NCI-H226 (cell line): ENCODE measurements at regions not wholly inside any gene's neighbourhood (a gene's known extent, or its start where the extent isn't known, plus 50 kb on each side); places are given as distances from the start of the nearest gene placed in this dataset.
"Not testable (repeated sequence)": the region's sequence is repeated elsewhere in the genome, so short reads cannot be mapped to it uniquely, and the experiment has no call there.

Experiments
- DNase-seq: peaks from one replicate; pipeline ENCODE4 v3.0.0-alpha.2; 2015

DNA sequence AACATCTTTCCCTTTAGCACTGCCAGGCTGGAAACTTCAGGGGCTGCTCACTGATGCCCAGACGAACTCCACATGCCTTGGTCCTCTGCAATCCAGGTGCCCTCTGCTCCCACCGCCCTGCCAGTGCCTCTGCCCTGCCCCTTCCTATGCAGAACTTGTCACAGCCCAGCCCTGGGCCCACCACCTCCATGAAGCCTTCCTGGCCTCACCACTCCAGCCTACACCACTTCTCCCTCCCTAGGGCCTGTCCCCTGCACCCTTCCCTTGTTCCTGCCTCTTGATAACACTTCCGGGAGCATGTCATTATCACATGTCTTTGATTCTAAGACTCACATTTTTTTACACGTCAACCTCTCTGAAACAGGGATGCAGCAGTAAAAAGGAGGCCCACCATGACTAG is 627.2 kb downstream of the UQCRFS1 start:
- DNase-seq, result no peak

DNA sequence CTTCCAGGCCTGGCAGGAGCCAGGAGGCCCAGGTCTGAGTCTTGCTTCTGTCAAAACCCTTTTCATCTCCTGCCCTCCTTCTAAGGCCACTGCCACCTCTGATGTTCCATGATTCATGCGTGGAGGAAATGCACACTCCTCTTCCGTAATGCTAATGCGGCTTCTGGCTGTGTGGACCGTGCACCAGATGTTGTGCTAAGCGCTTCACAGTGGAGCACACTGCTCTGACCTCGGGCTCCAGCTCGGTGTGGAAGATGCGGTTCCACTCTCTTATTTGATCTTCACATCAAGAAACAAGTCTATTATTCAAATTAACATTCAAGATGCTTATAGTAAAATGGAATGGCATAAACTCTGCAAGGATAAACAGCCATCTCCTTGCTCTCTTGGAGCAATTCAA is 629.2 kb downstream of the UQCRFS1 start:
- DNase-seq, result no peak

DNA sequence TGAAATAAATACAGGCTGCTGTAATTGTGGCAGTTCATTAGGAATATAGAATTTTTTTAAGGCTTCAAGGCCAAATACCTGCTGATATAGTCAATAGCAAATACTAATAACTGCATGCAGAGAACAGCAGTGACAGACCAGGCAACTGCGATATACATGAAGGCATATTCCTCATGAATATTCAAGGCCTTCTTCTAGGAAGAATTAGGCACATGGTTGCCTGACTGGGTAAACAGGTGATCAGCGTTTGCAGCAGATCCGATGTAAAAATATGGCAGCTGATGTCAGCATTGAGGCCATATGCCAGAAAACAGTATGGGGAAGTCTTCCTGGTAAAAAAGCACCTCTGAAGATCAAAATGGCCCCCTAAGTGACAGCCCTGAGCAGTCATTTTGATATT is 629.7 kb downstream of the UQCRFS1 start:
- no peak for DNase-seq

DNA sequence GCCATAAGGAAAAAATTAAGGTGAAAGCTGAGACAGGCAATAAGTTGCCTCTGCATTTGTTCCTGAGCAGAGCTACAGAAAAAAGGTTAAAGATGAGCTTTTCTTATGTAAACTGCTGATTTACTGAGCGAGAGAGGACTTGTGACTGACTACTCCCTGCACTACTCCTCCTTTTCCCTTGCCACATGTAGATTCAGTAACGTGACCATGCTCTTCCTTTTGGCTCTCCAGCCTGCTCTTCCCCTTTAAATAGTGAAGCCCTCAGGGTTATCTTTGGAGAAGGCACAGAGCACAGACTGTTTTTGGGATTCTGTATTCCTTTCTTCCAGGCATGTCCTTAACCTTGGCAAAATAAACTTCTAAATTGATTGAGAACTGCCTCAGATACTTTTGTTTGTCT is 630.2 kb downstream of the UQCRFS1 start:
- no peak for DNase-seq

DNA sequence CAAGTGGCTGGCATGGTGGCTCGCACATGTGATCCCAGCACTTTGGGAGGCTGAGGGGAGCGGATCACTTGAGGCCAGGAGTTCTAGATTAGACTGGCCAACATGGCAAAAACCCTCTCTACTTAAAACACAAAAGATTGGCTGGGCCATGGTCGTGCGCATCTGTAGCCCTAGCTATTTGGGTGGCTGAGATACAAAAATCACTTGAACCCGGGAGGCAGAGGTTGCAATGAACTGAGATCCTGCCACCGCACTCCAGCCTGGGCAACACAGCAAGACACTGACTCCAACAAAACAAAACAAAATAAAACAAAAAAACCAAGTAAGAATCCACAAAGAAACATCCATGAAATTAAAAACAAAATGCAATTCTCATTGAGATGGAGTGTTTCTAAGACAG is 630.6 kb downstream of the UQCRFS1 start:
- no peak for DNase-seq

DNA sequence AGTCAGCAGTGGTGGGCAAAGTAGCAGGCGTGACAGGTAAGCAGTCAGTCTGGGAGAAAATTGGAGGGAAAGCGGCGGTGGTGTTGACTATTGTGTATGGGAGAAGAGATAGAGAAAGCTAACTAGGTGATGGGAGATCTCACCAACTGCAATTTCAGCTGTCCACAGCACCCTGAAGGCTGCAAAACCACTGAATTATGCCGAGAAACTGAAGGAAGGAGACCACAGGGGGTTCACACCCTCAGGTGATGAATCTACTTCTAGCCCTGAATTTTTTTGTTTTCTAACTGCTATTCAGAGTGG is 631.5 kb downstream of the UQCRFS1 start:
- DNase-seq, result no peak

DNA sequence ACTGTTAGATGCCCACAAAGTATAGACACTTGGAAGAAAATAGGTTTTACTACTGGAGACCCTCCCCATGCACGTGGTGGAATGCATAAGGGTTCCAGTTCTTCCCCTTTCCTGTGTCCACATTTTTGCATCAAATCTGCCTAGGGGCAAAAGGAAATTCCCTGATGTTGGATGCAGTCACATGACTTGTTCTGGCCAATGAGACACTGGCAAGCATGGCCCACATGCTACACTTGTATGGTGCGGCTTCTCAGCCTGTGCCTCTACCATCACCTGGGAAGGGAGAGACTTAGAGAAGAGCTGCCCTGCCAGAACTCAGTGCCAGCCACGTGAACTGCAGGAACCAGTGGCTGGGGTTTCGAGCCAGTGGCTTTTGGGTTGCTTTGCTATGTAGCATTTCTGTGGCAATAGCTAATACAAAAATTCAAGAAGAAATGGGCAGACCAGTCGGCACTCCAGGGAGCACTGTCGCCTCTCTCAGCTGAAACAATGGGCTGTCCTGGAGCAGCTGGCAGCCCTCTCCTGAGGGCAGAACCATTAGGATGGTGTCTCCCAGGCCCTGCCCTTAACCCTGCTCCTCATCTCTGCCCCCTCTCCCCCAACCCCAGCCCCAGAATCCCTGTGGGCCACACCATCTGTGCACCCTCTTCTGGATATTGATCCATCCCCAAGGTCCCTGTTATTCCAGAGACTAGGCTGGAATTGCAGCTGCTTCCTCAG is 634.0 kb downstream of the UQCRFS1 start:
- DNase-seq, result no peak

DNA sequence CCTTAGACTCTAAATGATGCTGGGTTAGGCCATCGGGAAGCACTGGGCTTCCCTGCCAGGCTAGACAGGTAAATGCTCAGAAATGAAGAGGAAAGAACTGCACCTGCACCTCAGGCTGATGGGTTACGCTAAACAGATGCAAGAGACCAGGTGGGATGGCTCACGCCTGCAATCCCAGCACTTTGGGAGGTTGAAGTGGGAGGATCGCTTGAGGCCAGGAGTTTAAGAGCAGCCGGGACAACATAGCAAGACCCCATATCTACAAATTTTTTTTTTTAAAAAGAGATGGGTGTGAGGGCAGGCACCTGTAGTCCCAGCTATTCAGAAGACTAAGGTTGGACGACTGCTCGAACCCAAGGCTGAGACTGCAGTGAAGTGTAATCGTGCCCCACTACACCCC is 634.7 kb downstream of the UQCRFS1 start:
- no peak for DNase-seq

DNA sequence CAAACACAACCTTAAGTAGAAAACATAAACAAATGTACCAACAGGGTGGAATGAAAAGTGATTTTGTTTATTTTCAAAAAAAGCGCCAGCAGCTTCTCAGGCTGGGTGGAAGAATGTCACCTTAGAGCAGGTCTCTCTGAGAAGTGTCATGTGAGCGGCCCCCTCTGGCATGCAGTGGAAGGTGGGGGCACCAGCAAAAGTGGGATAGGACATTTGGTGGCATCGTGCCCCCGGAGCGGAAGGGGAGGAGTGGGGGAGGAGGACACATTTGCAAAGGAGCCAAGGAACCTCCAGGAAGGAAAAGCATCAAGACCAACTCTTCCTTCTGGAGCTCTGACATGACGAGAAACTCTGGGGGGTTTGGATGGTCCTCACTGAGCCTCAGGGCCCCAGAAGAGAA is 635.3 kb downstream of the UQCRFS1 start:
- DNase-seq, result no peak

DNA sequence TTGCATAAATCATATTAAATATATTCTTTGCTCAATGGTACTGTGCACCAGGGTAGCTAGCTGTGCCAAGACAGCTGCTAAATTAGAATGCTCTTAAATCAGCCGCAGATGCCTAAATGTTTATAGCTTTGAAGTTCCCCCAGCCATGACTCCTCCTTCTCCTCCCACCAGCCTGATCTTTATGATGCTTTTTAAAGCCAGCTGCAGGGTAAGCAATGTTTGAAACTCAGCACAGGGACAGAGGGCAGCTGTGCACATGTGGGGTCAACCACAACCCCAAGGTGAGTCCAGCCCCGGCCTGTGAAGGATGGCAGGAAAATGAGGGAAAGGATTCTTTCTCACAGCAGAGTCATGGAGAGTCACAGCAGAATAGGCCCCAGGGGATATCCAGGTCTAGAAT is 635.7 kb downstream of the UQCRFS1 start:
- no peak for DNase-seq

DNA sequence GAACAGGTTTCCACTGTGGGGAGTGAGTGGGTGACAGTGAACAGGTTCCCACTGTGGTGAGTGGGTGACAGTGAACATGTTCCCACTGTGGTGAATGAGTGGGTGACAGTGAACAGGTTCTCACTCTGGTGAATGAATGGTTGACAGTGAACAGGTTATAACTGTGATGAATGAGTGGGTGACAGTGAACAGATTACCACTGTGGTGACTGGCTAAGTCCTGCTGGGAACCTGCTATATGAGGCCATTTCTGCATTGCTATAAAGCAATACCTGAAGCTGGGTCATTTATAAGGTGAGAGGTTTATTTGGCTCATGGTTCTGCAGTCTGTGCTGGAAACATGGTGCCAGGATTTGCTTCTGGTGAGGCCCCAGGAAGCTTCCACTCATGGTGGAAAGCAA is 637.1 kb downstream of the UQCRFS1 start:
- DNase-seq, result no peak

DNA sequence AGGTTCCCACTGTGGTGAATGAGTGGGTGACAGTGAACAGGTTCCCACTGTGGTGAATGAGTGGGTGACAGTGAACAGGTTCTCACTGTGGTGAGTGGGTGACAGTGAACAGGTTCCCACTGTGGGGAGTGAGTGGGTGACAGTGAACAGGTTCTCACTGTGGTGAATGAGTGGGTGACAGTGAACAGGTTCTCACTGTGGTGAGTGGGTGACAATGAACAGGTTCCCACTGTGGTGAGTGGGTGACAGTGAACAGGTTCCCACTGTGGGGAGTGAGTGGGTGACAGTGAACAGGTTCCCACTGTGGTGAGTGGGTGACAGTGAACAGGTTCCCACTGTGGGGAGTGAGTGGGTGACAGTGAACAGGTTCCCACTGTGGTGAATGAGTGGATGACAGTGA is 637.6 kb downstream of the UQCRFS1 start:
- not testable (repeated sequence) for DNase-seq

DNA sequence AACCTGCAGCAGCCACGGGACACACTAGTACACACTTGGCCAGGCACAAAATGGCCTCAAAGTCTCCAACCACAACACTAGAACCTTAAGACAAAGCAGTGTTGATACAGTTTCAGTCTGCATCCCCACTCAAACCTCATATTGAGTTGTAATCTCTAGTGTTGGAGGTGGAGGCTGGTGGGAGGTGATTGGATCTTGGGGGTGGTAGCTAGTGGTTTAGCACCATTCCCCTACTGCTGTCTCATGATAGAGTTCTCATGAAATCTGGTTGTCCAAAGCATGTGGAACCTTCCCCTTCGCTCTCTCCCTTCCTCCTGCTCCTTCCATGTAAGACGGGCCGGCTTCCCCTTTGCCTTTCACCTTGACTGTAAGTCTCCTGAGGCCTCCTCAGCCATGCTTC is 638.7 kb downstream of the UQCRFS1 start:
- no peak for DNase-seq

DNA sequence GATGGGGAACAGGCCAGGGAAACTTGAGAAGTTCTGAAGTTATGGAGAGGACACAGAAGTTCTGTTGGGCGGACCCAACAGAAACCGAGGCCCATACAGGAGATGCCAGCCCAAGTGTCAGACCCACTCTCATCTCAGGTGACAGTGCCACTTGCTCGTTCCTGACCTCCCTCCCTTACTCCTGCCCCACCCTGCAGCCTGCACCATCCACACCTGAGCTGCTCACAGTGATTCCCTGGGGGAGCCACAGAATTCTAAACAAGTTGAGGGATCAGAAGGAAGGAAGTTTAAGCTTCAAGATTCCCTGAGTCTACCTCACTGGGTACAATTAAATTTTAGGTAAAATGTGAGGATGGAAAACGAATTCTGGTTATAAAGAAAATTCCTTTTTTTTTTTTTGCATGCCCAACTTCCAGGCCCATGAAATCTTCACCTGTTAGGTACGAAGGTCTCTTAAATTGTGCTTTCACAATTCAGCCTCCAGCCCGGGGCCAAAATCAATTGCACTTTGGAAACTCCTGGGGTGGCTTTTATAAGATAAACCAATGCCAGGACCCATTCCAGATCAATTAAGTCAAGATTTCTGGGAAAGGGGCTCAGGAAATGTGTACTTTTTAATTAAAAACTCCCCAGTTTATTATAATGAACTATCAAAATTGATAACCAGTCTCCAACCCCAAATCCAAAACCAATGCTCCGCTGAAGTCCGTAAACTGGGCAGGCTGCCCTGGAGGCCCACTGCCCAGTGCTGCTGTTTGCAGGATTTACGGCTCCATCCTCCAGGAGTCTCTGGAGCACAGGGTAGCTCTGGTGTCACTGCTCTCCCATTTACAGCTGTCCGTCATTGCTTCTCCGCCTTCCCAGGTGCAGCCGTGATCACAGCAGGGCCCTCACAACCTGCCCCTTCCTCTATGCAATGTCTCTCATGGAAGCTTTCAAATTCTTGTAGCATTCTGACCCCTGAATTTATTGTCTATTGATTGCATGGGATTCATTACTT is 643.5 kb downstream of the UQCRFS1 start:
- DNase-seq, result no peak

DNA sequence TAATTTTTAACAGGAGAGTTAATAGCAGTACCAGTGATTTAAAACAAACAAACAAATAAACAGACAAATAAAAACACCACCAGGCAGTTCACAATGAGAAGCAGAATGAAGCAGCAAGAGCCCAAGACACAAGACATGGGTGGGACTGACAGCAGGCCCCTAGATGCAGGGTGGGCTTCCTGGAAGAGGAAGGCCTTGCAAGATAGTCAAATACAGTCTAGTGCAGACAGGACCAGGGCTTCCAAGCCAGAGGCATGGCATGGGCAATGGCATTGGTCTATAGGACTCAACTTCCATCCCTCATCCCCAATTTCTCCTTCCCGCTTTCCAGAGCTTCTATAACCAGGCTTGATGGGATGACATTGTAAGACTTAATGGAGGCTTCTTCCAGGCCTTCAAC is 645.1 kb downstream of the UQCRFS1 start:
- DNase-seq, result no peak

DNA sequence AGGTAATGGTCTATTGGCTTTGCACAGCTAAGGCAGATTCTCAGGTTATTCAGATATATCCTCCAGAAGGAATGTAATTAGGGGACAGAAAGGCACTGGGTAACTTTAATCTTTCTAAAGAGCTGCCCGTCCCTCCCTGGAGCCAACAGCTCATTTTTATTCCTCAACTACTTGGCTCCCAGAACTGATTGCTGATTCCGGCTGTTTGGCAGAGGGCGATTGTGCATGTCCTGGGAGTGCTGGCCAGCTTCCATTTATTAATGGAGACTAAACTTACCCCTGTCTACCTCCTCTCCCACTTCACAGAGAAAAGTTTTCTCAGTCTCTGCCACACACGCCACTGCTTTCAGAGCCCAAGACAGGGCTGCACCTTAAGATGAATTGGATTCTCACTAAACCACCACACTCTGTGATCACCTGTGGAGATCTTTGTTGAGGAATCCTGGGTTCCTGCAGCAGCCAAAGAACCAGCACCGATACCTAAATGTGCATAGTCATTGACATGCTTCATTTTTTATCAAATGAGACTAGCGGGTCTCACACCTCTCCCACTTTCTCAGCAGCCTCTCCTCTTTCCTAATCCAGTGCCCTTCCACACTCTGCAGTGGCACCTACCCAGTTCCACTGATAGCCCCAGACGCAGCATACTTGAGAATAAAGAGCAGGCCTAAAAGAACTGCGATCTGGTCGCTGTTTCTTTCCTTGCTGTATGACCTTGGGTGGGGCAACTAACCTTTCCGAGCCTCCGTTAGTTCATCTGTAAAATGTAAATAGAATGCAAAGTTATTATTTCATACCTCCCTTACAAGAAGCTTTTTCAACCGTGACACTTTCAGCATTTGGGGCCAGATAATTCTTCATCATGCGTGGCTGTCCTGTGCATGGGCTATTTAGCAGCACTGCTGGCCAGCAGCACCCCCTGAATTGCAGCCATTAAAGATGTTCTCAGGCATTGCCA is 648.7 kb downstream of the UQCRFS1 start:
- no peak for DNase-seq

DNA sequence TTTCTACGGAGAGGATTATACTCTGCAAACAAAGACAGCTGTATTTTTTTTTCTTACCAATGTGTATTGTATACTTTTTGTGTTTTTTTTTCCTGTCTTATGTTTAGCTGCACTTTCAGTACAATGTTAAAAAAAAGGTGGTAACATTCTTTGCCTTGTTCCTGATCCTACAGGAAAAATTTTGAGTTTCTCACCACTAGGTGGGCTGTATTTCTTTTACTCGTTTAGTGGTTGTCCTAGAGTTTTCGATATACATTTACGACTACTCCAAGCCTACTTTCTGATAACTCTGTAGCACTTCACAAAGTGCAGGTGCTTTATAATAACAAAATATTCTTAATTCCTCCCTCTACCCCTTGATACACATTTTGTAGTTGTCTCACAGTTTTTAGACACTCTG is 652.2 kb downstream of the UQCRFS1 start:
- DNase-seq, result no peak

DNA sequence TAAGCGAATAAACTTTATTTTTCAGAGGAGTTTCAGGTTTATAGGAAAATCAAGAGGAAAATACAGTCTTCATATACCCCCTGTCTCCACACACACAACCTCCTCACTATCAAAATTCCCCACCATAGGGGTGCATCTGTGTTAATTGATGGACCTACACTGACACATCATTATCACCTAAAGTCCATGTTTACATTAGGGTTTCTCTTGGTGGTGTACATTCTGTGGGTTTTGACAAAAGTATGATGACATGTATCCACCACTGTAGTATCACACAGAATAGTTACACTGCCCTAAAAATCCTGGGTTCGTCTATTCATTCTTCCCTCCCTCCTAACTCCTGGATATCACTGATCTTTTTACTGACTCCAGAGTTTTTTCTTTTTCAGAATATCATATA is 654.2 kb downstream of the UQCRFS1 start:
- no peak for DNase-seq

DNA sequence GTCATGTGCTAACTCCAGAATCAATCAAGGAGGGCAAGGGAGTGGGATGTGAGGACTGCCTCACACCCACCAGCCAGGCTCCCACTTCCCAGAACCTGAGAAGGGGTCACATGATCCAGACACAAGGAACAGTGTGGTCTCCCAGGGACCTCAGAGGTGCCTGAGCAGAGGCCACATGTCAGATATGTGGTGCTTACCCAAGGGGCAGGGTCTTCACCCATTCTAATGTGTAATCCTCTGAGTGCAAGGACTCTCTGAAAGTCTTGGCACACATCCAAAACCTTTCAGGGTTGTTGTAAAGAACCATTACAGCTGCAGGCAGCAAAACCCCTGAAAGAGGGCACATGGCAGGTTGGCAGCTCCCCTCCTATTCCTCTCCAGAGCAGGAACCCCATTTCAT is 656.6 kb downstream of the UQCRFS1 start:
- no peak for DNase-seq

DNA sequence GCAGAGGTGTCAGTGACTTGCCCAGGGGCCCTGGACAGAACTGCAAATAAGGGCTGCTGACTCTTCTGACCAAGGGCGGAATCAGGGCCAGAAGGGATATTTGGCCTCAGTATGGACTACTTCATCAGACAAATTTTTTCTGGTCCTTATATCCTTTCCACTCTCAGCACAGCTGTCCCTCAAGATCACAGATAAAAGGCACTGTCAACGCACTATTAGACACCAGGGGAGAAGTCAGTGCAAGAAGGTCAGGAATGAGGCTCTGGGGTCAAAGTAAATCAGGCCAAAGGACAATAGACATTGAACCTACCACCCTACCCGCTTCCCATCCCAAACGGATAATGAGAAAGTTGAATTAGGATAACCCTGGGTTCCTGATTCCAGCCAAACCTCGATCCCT is 657.6 kb downstream of the UQCRFS1 start:
- DNase-seq, result no peak

DNA sequence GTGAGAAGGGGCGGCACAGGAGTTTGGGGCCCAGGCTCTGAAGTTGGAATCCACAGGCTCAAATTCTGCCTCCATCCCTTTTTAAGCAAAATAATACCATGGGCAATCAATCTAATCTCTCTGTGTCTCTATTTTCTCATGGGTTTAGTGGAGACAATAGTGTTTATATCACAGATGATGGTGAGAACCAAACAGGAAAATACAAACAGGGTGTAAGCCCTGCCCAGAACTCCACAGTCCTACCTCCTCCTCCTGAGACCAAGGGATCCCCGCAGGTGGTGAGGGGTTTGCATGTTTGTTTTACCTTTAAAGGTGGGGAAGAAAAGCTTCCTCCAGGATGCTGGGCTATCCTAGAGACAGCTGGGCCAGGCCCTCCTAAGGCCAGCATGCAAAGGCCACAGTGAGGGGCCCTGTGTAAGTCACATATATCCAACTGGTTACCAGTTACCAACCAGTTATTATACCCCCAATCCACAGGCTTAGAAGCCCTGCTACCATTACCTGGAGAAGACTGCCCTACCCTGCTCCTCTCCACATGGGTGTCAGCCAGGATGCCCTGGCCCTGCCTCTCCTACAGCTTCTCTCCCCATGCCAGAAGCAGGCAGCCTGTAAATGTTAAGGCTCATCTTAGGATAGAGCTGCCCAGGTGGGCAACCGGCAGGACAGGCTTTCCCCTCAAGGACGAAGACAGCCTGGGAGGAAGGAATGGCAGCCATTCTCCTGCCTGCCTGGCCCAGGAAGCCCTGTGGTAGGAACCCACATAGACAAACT is 658.4 kb downstream of the UQCRFS1 start:
- no peak for DNase-seq

DNA sequence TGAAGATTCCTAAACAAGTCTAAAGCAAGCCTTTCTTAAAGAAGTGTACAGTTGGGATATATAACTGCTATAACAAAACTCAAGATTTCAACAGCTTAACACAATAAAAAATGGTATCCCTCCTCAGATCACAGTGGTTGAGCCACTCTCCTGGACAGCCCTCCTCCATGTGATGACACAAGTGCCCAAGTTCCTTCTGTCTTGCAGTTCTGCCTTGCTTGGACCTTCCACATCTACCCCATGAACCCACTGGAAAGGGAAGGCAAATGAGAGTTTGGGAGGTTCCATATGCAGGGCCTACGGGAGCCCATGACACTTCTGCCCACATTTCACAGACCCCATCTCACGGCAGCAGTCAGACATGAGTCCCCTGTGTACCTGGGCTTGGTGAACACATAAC is 659.2 kb downstream of the UQCRFS1 start:
- no peak for DNase-seq

DNA sequence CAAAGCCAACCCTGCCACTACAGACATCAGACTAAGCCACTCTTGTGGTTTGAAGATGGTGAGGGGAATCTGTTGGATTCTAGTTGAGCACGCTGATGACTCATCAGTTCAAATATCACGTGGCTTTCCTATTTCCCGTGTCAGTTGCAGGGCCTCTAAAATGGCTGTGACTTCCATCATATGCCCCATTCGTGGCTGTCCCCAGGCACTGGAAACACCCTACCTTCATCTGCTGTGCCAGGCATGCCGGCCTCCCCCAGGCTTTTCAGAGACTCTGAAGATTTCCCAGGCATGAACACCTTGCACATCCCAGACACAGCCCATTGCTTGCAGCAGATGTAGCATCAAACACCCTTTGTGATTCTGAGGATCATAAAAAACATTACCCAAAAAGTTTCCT is 659.9 kb downstream of the UQCRFS1 start:
- DNase-seq, result no peak
